ENCODE measurements at regions not wholly inside any gene's neighbourhood (a gene's known extent, or its start where the extent isn't known, plus 50 kb on each side); places are given as distances from the start of the nearest gene placed in this dataset.

DNA sequence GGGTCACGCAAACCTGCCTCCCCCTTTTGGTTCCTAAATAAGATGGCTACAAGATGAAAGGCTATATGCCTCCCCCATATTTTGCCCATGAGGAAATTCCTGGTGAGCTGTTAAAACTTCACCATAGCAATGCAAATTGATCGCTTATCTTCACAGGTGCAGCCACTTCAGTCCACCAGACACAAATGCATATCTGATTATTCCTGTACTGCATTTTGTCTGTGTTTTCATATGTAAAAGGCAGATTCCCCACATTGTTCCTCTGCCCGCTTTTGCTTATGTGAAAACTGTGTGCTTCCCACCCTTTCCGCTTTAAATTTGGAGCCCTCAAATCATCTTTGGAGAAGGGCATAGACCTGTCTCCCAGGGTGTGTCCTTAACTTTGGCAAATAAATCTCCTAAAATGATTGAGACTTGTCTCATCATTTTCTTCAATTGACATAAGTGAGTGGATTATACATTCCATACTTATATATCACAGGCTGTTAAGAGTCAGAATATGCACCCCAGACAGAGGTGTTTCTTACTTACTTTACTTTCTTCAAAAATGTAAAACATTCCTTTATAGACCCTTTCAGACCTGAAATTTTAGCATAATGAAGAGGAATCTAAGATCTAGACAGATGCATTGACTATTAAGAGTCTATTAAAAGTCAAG is 116.4 kb downstream of the CASP12 start:
- no peaks in the 10 kb centered on the region for H3K36me3 ChIP-seq
- intact Hi-C loops (cut with DNase I) = no loop called here
- H3K9me3 ChIP-seq = no peaks in the 10 kb centered on the region
- no peak for DNase-seq (ENCODE audit: extremely low spot score in 2 of 2)
- TF ChIP-seq CTCF (IDR thresholded peaks at IDR 0.05) (no peak), POLR2AphosphoS5 (IDR thresholded peaks at IDR 0.05; ENCODE audit: insufficient read depth in 1 of 2, low read depth in 1 of 2) (no peak), POLR2A (IDR thresholded peaks at IDR 0.05) (no peak)
- no peak overlapping the region for H3K27ac ChIP-seq
- H3K27me3 ChIP-seq = no peaks in the 10 kb centered on the region
- H3K4me1 ChIP-seq = no peaks in the 10 kb centered on the region
- no peak overlapping the region for H3K4me3 ChIP-seq

GRCh38 chr11:104781037-104781436 is 117.2 kb downstream of the CASP12 start:
- DNase-seq (ENCODE audit: extremely low spot score in 2 of 2) = no peak
- Histone ChIP-seq H3K9me3 (no peaks in the 10 kb centered on the region), H3K4me3 (no peak overlapping the region), H3K27ac (no peak overlapping the region), H3K36me3 (no peaks in the 10 kb centered on the region), H3K4me1 (no peaks in the 10 kb centered on the region), H3K27me3 (no peaks in the 10 kb centered on the region)
- TF ChIP-seq POLR2AphosphoS5 (IDR thresholded peaks at IDR 0.05; ENCODE audit: insufficient read depth in 1 of 2, low read depth in 1 of 2) = no peak
- no peak for TF ChIP-seq POLR2A (IDR thresholded peaks at IDR 0.05)
- TF ChIP-seq CTCF (IDR thresholded peaks at IDR 0.05) = no peak
- intact Hi-C loops (cut with DNase I) = no loop called here

DNA sequence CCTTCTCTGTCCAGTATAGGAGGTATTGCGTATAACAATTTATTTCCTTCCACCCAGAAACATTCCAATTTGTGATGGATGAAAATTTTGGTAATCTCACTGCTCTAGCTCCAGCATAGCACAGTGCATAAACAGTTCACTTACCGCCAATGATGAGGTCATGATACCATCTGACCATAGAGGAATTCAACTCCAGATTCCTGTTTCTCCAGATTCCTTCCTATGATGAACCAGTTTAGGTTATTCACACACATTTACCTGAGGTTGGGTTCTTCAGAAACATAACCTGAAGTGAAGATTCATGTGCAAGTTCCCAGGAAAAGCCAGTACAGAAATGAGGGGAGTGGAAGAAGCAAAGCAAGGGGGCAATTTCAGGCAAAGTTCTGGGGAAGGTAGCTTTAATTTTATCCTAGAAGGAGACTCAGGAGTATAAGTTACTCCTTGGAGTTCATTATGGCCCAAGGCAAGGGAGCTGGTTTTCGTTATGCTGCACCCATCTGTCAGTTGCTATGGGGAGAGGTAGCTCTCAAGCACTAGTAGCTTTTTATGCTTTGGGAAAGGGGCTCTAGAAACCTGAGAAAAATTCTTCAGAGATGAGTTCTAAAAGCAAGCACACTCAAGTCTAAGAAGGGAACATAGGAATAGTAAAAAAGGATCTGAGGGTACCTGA is 121.6 kb downstream of the CASP12 start:
- DNase-seq (ENCODE audit: extremely low spot score in 2 of 2) = no peak
- no peak for TF ChIP-seq POLR2A (IDR thresholded peaks at IDR 0.05)
- TF ChIP-seq POLR2AphosphoS5 (IDR thresholded peaks at IDR 0.05; ENCODE audit: insufficient read depth in 1 of 2, low read depth in 1 of 2) = no peak
- no peak for TF ChIP-seq CTCF (IDR thresholded peaks at IDR 0.05)
- Histone ChIP-seq H3K27ac (no peak overlapping the region), H3K27me3 (no peaks in the 10 kb centered on the region), H3K9me3 (no peaks in the 10 kb centered on the region), H3K36me3 (no peaks in the 10 kb centered on the region), H3K4me1 (peaks cover 14% of the 10 kb centered on the region), H3K4me3 (no peak overlapping the region)
- intact Hi-C loops (cut with DNase I) = no loop called here

GRCh38 chr11:104774578-104774977 is 123.7 kb downstream of the CASP12 start:
- Histone ChIP-seq H3K27ac (no peak overlapping the region), H3K36me3 (no peaks in the 10 kb centered on the region), H3K4me1 (peaks cover 18% of the 10 kb centered on the region), H3K27me3 (no peaks in the 10 kb centered on the region), H3K4me3 (no peak overlapping the region), H3K9me3 (no peaks in the 10 kb centered on the region)
- DNase-seq (ENCODE audit: extremely low spot score in 2 of 2) = no peak
- TF ChIP-seq POLR2A (IDR thresholded peaks at IDR 0.05) = no peak
- no peak for TF ChIP-seq POLR2AphosphoS5 (IDR thresholded peaks at IDR 0.05; ENCODE audit: insufficient read depth in 1 of 2, low read depth in 1 of 2)
- no peak for TF ChIP-seq CTCF (IDR thresholded peaks at IDR 0.05)
- intact Hi-C loops (cut with DNase I) = no loop called here

DNA sequence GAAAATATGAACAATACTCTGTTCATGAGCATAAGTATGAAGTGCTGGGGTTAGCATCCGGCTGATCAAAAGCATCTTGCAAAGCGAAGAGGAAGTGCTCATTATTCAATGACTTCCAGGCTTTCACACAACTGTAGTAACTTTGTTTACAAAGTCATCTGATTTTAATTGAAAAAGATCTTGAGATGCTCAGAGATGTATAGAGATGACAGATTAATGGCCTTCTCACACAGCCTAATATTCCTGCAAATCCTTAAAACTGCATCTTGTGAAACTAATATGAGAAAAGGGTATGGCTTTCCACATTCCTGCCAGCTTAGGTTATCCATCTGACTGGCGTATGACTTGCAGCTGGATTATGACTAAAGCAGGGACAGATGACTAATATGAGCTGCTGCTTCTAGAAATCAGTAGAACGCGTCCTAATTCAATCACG is 125.4 kb downstream of the CASP12 start:
- no peaks in the 10 kb centered on the region for H3K27me3 ChIP-seq
- H3K9me3 ChIP-seq = no peaks in the 10 kb centered on the region
- TF ChIP-seq POLR2A (IDR thresholded peaks at IDR 0.05) (no peak), CTCF (IDR thresholded peaks at IDR 0.05) (no peak), POLR2AphosphoS5 (IDR thresholded peaks at IDR 0.05; ENCODE audit: insufficient read depth in 1 of 2, low read depth in 1 of 2) (peak in 1 of 2 donors; percentile 87)
- peak overlapping the region; percentile 56 for H3K27ac ChIP-seq
- no peak for DNase-seq (ENCODE audit: extremely low spot score in 2 of 2)
- peaks cover 18% of the 10 kb centered on the region for H3K4me1 ChIP-seq
- no peaks in the 10 kb centered on the region for H3K36me3 ChIP-seq
- H3K4me3 ChIP-seq = no peak overlapping the region
- intact Hi-C loops (cut with DNase I) = no loop called here
